NCI-H526 (cell line): ENCODE measurements at regions not wholly inside any gene's neighbourhood (a gene's known extent, or its start where the extent isn't known, plus 50 kb on each side); places are given as distances from the start of the nearest gene placed in this dataset.
"Not testable (repeated sequence)": the region's sequence is repeated elsewhere in the genome, so short reads cannot be mapped to it uniquely, and the experiment has no call there.

Source experiments
- DNase-seq, 2 experiments: peaks; one replicate each; lab custom pipeline; 2025; lab: John Stamatoyannopoulos, UW

GRCh38 chr7:32681174-32681518 is 185.9 kb downstream of the AVL9 start:
- no peak for DNase-seq

DNA sequence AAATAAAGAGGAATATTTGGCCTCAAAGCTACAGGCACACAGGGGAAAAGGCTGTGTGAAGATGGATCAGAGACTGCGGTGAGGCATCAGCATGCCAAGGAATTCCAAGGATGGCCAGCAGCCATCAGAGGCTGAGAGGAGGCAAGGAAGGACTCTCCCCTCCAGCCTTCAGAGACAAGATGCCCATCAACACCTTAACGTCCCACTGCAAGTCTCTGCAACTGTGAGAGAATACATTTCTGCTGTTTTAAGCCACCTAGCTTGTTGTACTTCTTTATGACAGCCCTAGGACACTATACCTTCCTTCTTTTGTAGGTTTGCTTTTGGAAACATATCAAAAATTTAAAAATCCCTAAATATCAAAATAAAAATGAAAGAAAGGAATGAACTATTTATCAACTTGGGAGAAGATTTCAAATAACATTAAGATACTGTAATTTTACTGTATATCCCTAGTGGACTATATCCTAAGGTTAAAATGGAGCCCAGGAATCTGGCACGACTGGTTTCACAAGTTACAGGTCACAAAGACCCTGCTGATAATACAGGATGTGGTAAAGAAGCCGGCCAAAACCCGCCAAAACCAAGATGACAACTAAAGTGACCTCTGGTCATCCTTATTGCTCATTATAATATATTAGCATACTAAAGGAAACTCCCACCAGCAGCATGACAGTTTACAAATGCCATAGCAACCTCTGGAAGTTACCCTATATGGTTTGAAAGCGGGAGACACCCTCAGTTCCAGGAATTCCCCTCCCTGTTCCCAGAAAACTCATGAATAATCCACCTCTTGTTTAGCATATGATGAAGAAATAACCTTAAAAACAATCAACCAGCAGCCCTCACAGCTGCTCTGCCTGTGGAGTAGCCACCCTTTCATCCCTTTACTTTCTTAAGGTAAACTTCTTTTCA is 185.2 kb downstream of the AVL9 start:
- peak in 1 of 2 experiments; percentile 53 for DNase-seq

GRCh38 chr7:32679192-32679591 is 183.9 kb downstream of the AVL9 start:
- no peak for DNase-seq

DNA sequence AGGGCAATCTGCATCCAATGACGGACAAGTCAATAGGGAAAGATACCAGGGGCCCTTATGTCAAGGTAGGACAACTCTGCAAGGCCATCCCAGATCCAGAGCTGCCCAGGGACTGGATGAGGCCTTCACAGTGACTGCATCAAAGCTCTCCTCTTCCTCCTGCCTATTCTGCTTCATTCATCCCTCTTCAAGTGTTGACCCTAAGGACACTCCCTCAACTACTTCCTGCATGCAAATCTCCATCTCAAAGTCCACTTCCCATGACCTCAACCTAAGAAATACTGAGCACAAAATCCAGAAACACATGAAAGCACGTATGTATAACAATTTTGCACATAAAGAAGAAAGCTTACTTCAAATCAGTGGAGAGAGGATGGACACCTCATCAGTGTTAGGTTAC is 182.3 kb downstream of the AVL9 start:
- DNase-seq, result no peak

DNA sequence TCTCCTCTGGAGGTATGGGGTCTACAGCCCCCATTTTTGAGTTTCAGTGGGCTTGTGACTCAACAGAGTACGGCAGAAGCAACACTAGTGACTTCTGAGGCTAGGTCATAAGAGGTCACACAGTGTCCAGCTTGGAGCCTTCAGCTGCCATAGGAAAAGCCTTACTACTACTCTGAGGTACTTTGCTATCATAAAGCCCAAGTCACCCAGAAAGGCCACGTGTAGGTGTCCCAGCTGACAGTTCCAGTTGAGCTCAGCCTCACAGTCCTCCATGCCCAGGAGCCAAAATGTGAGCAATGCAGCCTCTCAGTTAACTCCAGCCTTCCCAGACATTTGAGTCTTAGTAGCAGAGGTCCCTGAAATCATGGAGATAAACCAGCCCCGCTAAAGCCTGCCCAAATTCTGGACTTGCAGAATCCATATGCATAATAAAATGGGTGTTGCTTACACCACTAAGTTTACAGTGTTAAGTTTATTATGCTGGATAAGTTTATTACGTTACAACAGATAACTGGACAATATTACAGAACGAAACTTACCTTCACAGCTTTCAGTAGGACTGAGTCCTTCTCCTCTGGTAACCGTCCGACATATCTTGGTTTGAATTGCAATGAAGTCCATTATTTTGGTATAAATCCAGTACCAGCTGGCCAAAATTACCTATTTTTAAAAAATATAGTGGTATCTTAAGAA is 181.1 kb downstream of the AVL9 start:
- no peak for DNase-seq

- DNase-seq, result no peak
Measured at GRCh38 chr7:32673275-32673983, 178.1 kb downstream of the AVL9 start.

DNA sequence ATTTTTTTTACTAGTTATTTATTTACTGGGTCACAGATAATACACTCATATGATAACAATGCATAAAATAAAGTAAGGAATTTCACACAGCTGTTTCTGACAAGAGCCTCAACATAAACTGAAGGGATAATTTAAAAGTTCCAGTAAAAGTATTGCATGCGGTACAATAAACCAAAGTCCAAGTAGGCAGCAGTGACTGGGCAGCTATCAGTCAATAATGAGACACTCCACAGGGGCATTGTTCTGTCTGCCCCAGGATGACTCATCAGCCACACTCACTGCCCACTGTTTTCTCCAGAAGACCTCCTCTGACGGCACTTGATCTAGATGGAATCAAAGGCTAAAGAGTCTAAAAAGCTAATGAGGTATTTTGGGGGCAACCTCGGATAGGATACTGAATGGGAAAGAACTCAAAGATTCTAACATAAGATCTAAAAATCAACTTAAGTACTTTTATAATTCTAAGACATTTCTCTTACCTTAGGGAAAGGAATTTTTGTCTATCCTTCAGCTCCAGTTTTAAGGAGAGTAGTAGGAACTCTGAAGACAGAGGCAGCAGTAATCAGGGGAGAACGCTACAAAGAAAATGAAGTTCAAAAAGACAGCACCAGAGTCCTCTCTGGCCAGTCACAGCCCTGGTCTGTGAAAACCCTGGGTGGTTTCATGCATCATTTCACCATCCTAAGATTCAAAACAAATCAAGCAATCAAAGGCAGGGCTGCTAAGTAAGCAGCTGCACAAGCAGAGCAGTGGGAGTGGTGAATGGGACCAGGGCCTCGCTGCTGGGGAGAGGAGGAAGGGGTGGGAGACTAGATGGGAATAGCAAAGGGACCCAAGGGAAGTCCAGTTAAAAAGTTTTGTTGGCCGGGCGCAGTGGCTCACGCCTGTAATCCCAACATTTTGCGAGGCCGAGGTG is 175.1 kb downstream of the AVL9 start:
- DNase-seq, result peak in 1 of 2 experiments; percentile 18

- DNase-seq, result peak; percentile 52 to 69
Measured at GRCh38 chr7:32669173-32669870, 174.0 kb downstream of the AVL9 start.

GRCh38 chr7:32668387-32669097 is 173.3 kb downstream of the AVL9 start:
- DNase-seq, result peak in 1 of 2 experiments; percentile 49

DNA sequence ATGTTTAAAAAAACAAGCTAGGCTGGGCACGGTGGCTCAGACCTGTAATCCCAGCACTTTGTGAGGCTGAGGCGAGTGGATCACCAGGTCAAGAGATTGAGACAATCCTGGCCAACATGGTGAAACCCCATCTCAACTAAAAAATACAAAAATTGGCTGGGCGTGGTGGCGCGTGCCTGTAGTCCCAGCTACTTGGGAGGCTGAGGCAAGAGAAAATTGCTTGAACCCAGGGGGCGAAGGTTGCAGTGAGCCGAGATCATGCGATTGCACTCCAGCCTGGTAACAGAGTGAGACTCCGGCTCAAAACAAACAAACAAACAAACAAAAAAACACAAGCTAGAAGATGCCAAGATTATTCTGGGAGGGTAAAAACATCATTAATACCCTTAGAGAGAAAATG is 172.3 kb downstream of the AVL9 start:
- not testable (repeated sequence) for DNase-seq

DNA sequence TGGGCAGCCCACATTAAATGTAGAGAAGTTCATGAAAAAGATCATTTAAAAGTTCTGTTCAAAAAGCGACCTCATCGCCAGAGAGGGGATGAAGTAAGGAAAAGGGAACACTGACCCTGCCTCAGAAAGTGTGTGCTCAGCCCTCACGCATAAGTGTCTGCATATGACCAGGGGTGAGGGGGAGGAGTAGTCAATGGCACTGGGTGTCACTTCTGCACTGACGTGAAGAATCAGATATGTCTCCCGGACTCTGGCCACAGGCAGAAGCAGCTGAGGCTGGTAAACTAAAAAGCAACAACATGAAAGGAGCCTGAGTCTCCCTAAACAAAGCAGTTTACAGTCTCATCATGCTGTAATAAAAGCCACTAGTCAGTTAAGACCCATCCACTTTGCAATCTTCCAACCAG is 168.5 kb downstream of the AVL9 start:
- DNase-seq, result not testable (repeated sequence)

- DNase-seq, result not testable (repeated sequence)
Measured at GRCh38 chr7:32662509-32662908, 167.2 kb downstream of the AVL9 start.

DNA sequence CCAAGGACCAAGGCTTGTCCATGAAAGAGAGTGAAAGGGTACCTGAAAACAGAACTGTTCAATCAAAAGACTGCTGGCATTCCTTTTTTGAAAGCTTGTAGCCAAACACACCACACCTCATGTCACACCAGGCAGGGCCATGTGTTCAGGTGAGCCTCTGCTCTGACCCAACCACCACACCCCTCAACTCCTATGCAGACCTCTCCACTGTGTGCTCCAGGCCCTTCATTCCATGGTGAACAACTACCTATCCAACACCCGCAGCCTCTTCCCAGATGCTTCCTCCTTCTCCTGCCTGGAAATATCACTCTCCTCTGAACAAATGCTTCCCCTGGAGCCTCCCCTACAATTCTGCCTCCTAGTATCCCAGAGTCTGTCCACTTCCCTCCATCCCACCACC is 166.6 kb downstream of the AVL9 start:
- DNase-seq, result no peak

DNA sequence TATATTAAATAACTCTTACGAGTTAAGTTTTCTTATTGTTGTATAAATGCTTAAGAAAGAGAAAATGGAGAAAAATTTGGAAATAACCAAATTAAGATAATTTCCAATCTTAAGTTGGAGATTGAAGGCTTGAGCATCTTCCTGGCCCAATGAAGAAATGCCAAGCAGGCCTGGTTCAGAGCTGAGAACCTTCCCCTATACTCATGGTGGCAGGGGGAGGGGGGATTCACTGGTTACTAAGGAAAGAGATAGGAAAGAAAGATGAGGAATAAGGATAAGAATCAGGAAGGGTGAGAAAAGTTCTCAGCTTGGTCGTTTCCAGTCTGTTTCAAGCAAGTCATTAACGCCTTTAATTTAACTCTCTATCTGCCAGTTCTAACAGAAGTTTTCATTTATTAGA is 166.2 kb downstream of the AVL9 start:
- no peak for DNase-seq

DNA sequence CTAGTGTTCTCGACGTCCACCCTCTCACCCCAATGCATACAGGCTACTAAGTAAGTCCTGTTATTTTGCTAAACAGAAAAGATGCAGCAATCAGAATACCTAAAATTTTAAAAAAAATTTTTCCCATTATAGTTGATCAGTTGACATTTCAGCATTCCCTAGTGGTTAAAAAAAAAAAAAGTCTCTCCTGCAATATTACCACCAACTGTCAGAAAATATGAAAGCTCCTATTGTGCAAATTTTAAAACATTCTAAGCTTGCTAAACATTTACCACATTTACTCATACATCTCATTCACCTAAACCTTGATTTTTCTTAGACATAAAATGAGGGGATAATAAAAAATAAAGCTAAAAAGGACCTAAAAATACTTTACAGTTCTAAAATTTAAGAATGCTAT is 165.6 kb downstream of the AVL9 start:
- no peak for DNase-seq

DNA sequence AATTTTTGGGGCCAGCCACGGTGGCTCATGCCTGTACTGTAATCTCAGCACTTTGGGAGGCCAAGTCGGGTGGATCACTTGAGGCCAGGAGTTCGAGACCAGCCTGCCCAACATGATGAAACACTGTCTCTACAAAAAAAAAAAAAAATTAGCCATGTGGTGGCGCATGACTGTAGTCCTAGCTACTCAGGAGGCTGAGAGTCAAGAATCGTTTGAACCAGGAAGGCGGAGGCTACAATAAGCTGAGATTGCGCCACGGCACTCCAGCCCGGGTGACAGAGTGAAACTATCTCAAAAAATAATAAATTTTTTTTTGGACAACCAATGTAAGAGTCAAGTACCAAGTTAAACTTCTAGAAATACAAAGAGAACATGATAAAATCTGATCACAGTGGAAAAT is 164.6 kb downstream of the AVL9 start:
- no peak for DNase-seq

- no peak for DNase-seq
Measured at GRCh38 chr7:32658467-32658869, 163.2 kb downstream of the AVL9 start.

GRCh38 chr7:32658034-32658433 is 162.7 kb downstream of the AVL9 start:
- DNase-seq, result no peak

DNA sequence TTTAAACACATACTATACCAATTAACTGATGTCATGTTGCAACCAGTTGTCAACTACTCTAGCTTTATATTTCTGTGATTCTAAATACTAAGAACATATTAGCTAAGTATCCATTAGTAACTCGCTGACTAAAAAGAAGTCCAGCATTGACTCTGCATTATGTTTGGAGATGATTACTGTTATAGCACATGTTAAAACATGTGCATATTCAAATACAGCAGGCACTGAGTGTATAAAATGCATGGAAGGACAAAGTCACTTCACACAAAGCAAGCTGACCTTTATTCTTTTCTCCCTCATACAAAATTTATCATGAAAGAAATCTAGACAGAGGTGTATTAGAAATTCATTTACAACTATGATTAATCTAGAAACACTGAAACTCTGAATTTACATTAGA is 159.3 kb downstream of the AVL9 start:
- DNase-seq, result not testable (repeated sequence)

- not testable (repeated sequence) for DNase-seq
Measured at GRCh38 chr7:32650356-32650755, 155.1 kb downstream of the AVL9 start.
